Renal pelvis (tissue), 1 donor: ENCODE measurements at regions not wholly inside any gene's neighbourhood (a gene's known extent, or its start where the extent isn't known, plus 50 kb on each side); places are given as distances from the start of the nearest gene placed in this dataset.
"Not testable (repeated sequence)": the region's sequence is repeated elsewhere in the genome, so short reads cannot be mapped to it uniquely, and the experiment has no call there.

Source experiments
- DNase-seq: peaks from one replicate; pipeline ENCODE4 v3.0.0-alpha.2; 2013

DNA sequence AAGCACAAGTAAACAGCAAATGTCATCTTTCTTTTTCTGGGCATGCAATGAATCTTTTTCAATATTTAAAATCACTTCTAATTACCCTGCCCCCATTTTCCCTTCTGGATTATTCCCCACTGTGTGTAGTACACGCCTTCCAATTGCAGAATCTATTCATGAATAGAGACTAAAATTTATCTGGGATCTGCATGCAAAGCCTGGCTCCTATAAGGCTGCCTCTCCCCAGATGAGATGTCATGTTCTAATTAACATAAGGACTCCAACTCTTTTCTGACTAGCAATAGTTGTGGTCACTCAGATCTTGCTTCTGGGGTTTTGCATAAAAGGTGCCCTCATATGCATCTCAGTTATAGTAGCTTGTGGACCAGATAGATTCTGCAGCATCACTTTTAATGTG, 473.5 kb downstream of the BTG1 start:
- no peak for DNase-seq

DNA sequence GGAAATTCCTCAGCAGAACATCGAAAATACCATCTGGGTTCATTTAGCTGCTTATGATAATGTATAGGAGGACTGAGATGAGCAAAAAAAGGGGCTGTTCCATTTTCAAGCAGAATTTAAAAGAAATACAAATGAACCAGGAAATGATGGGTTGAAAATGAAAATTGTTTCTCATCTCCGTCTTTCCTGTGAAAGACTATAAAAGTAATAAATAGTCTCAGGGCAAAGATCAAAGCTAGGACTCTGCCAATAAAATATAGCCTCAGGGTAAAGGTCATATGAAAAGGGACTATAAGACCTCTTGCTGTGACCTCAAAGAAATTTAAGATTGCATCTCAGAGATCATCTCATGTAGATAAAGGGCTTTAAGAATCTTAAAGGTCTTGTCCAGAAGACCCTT, 478.0 kb downstream of the BTG1 start:
- no peak for DNase-seq

DNA sequence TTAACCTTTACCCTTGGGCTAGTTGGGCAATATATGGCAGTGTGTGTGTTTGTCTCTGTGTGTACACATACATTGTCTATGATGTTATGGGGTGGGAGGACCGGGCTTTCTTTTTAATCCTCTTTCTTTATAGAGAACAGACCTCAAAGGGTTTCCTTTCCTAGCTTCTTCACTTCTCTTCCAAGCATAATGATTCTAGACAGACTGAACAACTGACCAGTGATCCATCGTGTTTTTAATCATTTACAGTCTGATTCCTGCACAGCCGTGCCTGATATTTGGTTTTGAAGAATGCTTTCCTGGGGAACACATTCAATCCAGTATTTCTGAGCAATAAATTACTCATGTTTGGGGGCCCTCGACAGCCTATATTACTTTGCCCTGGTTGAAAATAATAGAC, 481.1 kb upstream of the DCN start:
- DNase-seq, result no peak

DNA sequence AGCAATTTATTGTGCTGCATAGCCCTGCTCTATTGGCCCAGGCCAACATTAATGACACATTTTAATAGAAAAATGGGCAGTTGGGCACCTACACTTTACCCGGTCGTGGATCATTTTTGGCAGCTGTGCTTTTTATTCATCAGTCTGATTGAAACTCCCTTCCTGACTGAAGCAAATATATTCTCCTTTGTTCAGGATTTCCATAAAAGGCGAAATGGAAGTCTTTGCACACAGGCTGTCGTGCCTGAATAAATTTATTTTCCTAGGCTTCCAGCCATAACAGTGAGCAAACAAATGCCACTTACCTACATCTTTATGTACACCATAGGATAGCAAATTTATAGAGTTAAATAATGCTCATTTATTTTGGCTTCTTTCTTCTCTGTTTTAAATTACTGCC, 480.7 kb upstream of the DCN start:
- no peak for DNase-seq

DNA sequence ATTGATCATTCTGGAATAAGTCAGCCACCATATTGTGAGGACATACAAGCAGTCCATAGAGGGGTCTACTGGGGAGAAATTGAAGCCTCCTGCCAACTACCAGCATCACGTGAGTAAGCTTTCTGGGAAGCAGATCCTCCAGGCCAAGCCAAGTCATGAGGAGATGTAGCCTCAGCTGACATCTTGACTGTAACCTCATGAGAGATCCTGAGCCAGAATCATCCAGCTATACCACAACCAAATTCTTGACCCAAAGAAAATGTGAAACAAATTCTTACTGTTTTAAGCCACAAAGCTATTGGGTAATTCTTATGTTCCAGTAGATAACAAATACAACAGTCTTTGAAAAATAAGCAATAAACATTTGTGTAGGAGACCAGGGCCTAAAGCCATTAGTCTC, 479.4 kb upstream of the DCN start:
- no peak for DNase-seq

DNA sequence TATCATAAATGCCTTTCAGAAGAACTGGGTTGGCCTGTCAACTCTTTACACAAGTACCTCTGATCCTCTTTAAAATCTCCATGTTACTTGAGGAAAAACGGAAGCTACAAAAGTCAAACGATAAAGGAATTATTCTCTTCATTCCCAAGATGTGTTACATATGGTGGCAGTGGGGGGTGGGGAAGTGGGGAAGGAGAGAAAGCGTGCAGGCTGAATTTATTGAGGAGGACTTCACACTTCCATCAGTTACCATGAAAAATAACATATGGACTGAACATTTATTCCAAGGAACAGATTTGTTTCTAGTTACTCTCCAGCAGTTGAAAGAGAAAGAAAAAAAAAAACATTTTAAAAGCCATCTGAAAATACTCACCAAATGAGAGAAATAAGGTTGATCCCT, 474.4 kb upstream of the DCN start:
- peak; percentile 58 for DNase-seq

DNA sequence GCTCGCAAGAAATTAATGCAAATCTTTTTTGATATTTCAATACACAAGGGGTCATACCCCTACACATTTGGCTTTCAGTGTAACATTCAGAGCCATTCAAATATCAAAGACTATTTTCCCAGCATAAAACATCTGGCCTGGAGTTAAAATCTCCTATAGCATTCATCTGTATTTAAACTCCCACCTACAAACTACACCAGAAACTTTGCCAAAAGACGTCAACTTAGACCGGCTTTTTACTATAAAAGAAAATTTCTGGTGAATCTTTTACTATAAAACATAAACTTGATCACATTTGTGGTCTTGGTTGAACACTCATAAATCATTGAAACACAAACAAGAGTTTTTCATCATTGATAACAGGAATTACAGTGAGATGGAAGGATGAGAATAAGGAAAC, 473.3 kb upstream of the DCN start:
- peak; percentile 39 for DNase-seq

DNA sequence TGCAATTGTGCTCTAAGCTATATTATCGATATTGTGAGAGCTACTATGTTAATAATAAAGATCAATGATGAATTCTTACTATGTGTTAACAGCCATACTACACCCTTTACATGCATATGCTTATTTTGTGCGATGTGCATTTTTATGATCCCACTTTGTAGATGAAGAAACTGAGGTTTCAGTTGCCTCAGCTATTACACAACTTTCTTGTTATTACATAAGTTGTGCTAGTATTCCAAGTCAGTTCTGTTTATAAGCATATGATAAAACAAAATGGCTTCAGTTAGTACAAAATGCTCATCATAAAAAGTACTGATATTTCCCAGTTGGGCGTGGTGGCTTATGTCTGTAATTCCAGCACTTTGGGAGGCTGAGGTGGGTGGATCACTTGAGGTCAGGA, 471.5 kb upstream of the DCN start:
- DNase-seq, result no peak

DNA sequence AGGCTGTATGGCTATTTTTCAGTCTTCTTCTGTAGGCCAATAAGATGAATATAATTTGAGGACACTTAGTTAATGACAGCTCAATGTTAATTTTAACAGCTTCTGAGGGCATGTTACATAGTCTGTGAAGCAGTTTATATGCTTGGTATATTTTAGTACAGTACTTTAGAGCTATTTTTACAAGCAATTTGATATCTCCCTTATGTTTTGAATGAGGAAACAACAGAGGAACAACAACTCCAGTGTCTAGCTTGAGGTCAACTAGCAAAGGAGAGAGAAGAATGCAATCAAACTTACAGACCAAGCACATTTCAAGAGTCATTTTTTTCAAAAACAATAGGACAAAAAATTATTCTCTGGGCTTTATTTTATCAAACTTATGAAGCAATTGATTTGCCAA, 469.1 kb upstream of the DCN start:
- no peak for DNase-seq

DNA sequence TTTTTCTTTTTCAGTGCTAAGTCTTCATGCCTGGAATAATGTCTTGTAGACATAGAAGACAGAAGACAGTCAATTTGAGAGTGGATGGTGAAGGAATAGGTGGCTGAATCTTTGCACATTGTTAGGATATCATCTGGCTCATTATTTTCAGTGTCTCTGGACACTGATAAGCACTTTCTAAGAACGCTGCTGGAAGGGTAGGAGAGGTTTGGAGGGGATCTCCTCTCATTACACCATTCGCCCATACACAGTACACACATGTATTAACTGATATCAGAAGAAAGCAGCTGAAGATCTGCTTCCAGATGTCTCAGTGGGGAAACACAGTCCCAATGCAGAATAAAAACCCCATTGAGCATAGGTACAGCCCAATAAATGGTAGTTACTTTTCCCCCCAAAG, 461.1 kb upstream of the DCN start:
- no peak for DNase-seq

DNA sequence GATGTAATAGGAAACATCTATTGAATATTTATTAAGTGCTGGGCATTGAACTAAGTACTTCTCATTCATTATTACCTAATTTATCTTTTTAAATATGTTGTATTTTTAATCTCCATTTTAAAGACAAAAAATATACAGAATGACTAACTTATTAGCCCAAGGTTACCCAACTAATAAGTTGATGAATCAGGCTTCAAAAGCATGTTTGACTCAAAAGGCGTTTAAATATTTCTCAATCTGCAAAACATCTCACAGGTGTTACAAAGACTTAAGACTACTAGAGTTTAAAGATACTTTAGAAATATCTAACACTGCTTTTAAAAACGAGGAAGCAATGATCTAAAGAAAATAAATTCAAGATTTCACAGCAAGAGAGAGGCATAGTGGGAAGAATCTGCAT, 457.4 kb upstream of the DCN start:
- no peak for DNase-seq

DNA sequence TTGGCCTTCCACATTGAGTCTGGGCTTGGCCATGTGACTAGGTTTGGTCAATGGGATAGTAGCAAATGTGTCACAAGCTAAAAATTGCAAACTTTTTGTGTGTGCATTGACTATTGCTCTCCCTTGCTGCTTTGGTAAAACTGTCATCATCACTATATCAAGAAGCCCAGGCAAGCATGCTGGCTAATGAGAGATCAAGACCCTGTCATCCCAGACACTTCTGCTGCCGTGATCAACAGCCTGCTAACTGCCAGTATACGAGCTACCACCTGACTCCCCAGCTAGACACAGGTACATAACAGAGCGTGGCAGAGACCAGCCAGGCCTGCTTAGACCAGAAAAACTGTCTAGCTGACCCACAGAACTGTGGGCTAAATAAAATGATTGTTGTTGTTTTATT, 456.7 kb upstream of the DCN start:
- no peak for DNase-seq

DNA sequence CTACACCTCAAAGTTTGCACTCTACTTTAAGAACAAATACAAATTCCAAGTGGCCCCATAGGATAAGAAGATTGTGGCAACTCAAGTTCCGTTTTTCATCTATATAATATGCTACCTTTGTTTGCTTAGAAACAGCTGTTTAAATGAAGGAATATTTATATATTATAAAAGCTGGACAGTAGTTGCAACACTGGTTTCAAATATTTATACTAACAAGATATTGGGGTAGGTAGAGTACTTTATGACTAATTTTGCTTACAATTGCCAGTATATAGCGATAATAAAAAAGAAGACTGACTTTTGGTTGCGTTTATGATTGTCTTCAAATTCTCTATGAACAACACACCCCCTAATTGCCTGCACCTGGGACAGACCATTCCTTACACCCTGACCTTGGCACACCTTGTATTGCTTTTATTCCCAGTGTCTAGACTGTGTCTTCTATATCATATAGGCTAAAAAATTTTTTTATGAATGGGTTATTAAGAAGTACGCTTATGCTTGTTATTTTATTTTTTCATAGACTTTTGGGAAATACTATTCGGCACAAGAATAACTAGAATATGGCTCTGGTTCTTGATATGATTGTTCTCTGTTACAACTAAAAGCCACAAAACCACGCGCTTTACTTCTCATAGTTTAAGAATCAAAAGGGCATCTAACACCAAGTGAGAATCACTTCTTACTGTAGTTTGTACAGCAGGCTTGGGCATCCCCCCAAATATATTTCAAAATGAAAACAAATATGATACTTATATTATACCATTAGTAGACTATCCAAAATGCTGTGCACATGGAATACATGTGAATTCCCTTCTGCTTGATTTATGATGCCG, 455.4 kb upstream of the DCN start:
- DNase-seq, result no peak

DNA sequence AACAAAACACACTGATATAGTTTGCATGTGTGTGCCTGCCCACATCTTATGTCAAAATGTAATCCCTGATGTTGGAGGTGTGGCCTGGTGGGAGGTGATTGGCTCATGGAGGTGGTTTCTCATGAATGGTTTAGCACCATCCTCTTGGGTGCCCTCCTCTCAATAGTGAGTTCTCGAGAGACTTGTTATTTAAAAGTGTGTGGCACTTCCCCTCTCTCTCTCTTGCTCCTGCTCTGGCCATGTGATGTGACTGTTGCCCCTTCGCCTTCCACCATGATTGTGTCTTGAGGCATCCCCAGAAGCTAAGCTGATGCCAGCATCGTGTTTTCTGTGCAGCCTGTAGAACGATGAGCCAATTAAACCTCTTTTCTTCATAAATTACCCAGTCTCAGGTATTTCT, 454.1 kb upstream of the DCN start:
- no peak for DNase-seq

DNA sequence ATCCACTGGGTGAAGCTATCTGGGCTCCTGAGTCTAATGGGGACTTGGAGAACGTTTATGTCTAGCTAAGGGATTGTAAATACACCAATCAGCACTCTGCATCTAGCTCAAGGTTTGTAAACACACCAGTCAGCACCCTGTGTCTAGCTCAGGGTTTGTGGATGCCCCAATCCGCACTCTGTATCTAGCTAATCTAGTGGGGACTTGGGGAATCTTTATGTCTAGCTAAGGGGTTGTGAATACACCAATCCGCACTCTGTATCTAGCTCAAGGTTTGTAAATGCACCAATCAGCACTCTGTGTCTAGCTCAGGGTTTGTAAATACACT, 451.7 kb upstream of the DCN start:
- not testable (repeated sequence) for DNase-seq

DNA sequence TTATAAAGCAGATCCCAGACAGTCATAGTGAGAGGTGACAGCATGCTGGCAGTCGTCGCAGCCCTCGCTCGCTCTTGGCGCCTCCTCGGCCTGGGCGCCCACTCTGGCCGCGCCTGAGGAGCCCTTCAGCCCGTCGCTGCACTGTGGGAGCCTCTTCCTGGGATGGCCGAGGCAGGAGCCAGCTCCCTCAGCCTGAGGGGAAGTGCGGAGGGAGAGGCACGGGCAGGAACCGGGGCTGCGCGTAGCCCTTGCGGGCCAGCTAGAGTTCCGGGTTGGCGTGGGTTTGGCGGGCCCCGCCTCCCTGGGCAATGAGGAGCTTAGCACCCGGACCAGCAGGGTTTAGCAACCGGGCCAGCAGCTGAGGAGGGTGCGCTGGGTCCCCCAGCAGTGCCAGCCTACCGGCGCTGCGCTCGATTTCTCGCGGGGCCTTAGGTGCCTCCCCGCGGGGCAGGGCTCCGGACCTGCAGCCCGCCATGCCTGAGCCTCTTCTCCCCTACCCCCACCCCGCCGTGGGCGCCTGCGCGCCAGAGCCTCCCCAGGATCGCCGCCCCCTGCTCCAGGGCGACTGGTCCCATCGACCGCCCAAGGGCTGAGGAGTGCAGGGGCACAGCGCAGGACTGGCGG, 451.2 kb upstream of the DCN start:
- DNase-seq, result no peak

DNA sequence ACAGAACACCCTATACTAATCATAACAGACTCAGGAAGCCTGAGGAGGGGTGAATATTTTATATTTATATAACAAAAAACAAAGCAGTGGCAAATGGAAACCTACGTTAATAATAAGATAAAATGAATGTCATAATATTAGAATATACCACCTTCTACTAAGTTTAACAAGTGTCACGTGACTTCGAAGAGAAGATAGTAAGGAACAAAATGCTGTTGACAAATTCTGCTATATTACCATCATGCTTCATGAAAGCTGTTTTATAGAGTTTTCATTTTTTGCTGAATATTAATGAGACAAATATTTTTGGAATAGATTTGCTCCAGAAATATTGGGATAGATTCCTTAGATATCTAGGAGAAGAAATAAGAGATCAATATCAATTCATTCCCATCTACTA, 450.6 kb upstream of the DCN start:
- DNase-seq, result no peak

DNA sequence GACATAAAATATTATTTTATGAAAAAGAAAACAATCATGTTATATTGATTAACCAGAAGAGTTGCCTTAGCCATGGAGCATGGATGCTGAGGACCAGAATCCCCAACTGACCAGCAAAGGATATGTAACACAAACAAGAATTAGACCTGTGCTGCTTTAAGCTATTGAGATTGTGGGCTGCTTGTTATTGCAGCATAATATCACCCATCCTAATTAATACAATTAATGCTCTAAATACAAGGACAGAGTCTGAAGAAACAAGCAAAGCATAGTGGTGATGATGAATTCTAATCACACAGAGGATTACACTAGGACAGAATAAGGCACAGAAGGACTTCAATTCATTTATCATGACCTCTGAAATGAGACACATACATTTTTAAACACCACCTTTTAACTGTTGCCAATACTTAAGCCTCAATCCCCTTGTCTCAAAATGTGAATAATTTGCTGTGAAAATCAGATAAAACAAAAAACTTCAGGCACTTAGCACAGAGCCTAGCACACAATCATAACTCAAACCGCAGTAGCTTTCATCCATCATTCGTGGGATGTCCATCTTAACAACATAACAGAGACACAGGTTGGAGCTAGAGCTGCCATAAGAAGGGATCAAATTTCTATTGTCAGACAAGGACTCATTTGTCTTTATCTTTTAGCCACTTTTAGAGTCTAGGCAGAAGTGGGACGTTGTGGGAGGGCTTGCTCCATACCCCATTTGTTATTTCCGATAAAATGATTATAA, 449.6 kb upstream of the DCN start:
- DNase-seq, result no peak

DNA sequence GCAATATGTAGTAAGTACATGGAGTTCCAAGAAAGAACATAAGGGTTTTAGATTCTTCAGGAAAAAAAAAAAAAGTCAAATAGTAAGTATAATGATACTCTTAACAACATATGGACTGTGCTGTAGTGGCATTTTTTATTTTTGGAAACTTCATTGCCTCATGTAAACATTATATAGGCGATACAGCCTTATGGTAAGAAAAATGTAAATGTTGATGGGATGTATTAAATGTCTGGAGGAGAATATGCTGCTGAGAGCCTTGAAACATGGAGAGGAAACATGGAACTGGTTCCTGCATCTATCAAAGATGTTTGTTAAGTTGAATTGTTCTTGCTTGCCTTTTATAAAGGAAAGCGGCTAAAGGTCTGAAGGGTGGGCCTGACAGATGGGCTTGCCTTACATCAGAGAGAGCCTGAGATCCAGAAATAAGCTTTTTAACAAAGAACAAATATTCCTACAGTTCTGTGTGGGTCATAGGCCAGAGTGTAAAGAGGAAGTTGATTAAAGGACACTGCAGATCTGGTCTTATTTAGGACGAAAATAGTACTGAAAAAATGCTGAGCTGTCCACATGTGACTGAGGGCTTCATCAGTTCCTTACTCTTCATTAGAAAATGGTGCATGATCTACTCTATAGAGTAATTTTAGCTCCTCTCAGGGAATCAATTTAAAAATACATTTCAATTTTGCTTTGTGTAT, 448.1 kb upstream of the DCN start:
- no peak for DNase-seq

DNA sequence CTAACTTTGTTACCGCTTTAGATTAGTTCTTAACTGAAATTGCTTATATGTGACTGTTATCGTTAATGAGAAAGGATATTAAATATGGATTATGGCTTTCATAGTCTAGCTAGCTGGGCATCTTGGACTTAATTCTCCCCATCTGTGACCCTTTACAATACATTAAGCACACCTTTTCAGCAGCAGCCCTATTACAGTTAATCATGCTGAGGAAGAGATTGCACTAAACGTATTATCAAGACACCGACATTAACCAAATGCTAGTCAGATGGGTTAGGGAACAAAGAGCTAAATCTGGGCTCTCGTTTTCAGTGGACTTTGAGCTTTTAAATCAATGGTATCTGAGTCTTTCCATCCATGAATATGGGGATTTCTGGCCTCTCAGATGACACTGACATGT, 447.5 kb upstream of the DCN start:
- no peak for DNase-seq

DNA sequence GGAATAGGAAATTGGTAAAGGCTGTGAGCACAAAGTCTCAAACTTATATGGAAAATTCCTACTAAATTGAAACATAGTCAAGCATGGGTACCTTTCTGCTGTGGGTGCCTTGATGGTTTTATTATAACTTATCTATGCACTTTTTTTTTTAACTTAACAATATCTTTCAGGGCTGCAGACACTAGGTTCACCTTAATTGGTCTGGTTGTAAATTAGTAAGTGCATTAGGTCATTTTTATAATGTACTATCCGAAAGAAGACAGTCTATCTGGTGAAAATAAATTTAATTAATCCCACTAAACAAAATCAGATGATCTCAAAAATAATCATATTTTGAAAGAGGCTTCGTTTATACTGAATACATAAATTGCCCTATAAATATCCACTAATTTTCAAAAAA, 446.8 kb upstream of the DCN start:
- no peak for DNase-seq

DNA sequence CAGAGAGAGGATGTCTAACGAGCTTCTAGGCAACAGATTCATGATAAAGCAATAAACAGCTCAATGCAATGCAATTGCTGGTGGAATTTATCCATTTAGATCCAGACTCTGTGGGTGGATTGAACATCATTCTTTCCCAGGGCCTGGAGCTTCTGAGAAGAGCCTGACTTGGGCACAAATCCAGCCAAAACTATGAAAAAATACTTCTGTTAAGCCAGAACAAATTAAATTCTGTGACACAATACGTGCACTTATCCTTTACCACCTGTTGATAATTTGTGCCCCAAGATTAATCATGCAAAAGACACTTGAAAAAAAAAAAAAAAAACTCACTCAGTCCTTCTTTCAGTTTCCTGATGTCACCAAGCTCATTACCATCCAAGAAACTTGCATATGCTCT, 446.0 kb upstream of the DCN start:
- no peak for DNase-seq

DNA sequence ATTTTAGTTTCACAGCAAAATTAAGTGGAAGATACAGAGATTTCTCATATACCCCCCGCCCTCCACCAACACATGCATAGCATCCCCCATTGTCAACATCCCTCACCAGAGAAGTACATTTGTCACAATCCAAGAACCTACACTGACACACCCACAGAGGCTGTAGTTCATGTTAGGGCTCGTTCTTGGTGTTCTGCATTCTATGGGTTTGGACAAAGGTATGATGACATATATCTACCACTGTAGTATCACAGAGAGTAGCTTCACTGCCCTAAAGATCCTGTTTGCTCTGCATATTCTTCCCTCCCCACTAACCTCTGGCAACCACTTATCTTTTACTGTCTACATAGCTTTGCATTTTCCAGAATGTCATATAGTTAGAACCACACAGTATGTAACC, 444.6 kb upstream of the DCN start:
- DNase-seq, result no peak
